ENCODE measurements at regions not wholly inside any gene's neighbourhood (a gene's known extent, or its start where the extent isn't known, plus 50 kb on each side); places are given as distances from the start of the nearest gene placed in this dataset.

DNA sequence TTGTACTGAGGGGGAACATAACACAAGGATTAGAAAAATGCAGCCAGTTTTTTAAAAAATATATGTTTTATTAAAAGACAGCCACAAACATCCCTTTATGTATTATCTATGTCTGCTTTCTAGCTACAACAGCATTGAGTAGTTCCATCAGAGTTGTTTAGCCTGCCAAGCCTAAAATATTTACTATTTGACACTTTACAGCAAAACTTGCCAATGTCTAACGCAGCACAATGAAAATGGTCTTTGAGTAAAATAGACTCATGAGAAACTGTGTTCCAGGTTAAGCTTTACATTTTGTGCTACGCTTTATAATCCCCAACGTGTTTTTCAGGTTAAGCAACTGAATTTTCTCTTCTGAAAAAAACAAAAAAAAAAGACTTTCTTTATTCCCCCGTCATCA is 2211.5 kb upstream of the RAG2 start:
- TF ChIP-seq, protein P1, sequence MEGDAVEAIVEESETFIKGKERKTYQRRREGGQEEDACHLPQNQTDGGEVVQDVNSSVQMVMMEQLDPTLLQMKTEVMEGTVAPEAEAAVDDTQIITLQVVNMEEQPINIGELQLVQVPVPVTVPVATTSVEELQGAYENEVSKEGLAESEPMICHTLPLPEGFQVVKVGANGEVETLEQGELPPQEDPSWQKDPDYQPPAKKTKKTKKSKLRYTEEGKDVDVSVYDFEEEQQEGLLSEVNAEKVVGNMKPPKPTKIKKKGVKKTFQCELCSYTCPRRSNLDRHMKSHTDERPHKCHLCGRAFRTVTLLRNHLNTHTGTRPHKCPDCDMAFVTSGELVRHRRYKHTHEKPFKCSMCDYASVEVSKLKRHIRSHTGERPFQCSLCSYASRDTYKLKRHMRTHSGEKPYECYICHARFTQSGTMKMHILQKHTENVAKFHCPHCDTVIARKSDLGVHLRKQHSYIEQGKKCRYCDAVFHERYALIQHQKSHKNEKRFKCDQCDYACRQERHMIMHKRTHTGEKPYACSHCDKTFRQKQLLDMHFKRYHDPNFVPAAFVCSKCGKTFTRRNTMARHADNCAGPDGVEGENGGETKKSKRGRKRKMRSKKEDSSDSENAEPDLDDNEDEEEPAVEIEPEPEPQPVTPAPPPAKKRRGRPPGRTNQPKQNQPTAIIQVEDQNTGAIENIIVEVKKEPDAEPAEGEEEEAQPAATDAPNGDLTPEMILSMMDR (IDR thresholded peaks at IDR 0.05; ENCODE audit: low read depth, low read length) = no peak
- in situ Hi-C loops (cut with HindIII; ENCODE audit: low sequenced_read_pairs) = no loop called here
- DNase-seq (ENCODE audit: low read depth, low spot score) = no peak
- H3K4me3 ChIP-seq (ENCODE audit: low read depth, low read length) = no peak overlapping the region

DNA sequence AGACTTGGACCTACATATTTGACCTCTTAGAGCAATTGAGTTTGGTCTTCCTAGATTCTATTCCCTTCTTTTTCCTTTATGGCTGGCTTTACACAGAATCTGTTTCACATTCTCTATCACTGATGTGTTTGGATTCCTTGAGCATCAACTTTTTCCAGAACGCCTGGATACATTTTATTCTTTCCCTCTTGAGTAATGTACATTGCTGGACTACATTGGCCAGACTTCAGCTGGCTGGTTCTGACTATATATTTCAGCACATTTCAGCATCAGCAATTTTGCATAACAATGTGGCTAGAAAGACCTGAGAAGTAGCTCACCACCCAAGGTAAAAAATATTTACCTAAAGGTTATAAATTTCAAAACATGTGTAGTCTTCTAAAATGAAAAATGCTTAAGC is 2198.2 kb upstream of the RAG2 start:
- TF ChIP-seq, protein P1 (IDR thresholded peaks at IDR 0.05; ENCODE audit: low read depth, low read length) = no peak

DNA sequence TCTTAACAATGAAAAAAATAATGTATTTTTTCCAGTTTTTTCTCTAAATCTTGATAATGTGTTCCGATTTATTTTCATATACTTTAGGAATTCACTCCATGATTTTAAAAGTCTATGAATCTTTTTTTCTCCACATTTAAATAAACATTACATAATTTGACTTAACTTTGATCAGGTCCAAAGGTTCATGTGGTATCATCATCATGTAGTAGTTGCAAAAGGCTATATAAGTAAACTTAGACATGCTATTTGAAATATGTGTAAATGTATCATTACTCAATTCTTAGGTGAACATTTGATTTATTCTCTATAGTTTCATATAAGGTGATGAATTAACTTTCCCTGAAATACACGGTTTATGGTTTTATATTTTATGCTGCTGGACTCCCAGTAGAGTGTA is 2197.0 kb upstream of the RAG2 start:
- no peak overlapping the region for H3K4me3 ChIP-seq (ENCODE audit: low read depth, low read length)
- in situ Hi-C loops (cut with HindIII; ENCODE audit: low sequenced_read_pairs) = no loop called here
- TF ChIP-seq, protein P1 (IDR thresholded peaks at IDR 0.05; ENCODE audit: low read depth, low read length) = no peak

More for the DNA sequence above, 2198.2 kb upstream of the RAG2 start:
- in situ Hi-C loops (cut with HindIII; ENCODE audit: low sequenced_read_pairs) = no loop called here
- DNase-seq (ENCODE audit: low read depth, low spot score) = no peak
- no peak overlapping the region for H3K4me3 ChIP-seq (ENCODE audit: low read depth, low read length)

DNA sequence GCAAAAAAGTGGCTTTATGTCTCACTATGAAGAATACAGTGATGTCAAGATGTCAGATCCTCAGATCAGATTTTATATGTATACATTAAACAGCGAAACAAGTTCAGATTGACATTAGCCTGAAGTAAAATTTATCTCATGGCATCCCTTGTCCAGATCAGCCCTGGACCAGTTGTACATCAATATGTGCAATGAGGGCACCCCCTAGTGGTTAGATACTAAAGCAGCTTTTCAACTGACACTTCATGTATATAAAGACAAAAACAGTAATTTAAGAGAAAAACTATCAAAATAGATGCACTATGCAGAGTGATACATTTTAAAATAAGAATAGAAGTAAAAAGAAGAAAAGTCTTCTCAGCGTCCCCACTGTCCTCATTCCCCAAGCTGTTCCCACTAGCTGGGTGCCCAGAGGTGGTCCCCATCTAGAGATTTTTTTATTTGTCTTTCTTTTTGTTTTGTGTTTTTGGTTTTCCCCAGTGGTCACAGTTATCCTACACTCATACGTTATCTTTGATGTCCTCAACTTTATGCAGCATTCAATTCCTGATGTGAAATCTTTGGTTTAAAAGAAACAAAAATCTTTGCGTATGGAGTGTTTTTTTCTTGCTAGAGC is 2193.4 kb upstream of the RAG2 start:
- TF ChIP-seq, protein P1 (IDR thresholded peaks at IDR 0.05; ENCODE audit: low read depth, low read length) = peak; percentile 77
- peak; percentile 75 for DNase-seq (ENCODE audit: low read depth, low spot score)
- no peak overlapping the region for H3K4me3 ChIP-seq (ENCODE audit: low read depth, low read length)
- in situ Hi-C loops (cut with HindIII; ENCODE audit: low sequenced_read_pairs) = no loop called here

More for the DNA sequence above, 2197.0 kb upstream of the RAG2 start:
- no peak for DNase-seq (ENCODE audit: low read depth, low spot score)

DNA sequence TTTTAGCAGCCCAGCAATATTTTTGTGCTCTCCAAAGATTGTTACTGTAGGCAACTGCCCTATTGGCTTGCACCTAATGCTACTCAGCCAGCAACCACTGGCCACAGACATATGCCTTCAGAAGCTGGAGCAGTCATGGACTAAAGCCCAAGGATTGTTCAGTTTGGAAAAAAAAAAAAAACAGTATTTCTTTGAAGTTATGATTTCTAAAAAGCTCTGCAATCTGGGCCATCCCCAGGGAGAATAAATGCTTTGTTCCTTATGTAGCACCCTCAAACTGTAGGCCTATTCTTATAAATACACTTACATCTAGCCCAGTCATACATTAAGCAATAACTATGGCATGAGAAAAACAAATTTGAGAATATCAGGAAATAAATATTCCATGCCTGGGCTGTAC is 2190.5 kb upstream of the RAG2 start:
- no peak overlapping the region for H3K4me3 ChIP-seq (ENCODE audit: low read depth, low read length)
- in situ Hi-C loops (cut with HindIII; ENCODE audit: low sequenced_read_pairs) = no loop called here
- TF ChIP-seq, protein P1 (IDR thresholded peaks at IDR 0.05; ENCODE audit: low read depth, low read length) = no peak
- DNase-seq (ENCODE audit: low read depth, low spot score) = peak; percentile 0

DNA sequence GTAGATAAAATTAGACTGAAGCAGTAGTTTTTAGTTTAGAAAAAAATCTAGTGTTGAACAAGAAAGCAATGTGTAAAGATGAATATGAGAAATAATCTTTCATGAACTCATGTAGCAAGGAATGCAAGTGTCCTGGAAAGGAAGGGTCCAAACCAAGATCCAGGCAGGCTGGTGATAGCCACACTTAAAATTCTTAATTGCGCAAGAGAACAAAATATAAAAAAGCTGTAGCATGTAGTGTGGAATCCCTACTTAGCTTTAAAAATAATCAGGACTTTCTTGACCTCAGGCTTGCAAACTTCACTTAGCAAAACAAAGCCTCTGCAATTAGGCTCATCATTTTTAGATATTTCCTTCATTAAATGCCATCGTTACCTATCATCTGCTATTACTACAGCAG is 2186.1 kb upstream of the RAG2 start:
- DNase-seq (ENCODE audit: low read depth, low spot score) = no peak
- in situ Hi-C loops (cut with HindIII; ENCODE audit: low sequenced_read_pairs) = no loop called here
- H3K4me3 ChIP-seq (ENCODE audit: low read depth, low read length) = no peak overlapping the region
- TF ChIP-seq, protein P1 (IDR thresholded peaks at IDR 0.05; ENCODE audit: low read depth, low read length) = no peak
